BLaER1 (cell line): ENCODE measurements at regions not wholly inside any gene's neighbourhood (a gene's known extent, or its start where the extent isn't known, plus 50 kb on each side); places are given as distances from the start of the nearest gene placed in this dataset.
"Not testable (repeated sequence)": the region's sequence is repeated elsewhere in the genome, so short reads cannot be mapped to it uniquely, and the experiment has no call there.

Experiments
- H3K27ac ChIP-seq: shearing (Covaris generic); formaldehyde crosslinking; 2 replicates; pipeline ENCODE4 v1.8.1; 2022
- H3K27me3 ChIP-seq: shearing (Covaris generic); formaldehyde crosslinking; 2 replicates; pipeline ENCODE4 v1.8.1; 2022
- H3K36me3 ChIP-seq: shearing (Covaris generic); formaldehyde crosslinking; 2 replicates; pipeline ENCODE4 v1.8.1; 2022
- H3K4me1 ChIP-seq: shearing (Covaris generic); formaldehyde crosslinking; 2 replicates; pipeline ENCODE4 v1.8.1; 2022
- H3K4me2 ChIP-seq: shearing (Covaris generic); formaldehyde crosslinking; 2 replicates; pipeline ENCODE4 v1.8.1; 2022
- H3K4me3 ChIP-seq: shearing (Covaris generic); formaldehyde crosslinking; 2 replicates; pipeline ENCODE4 v1.8.1; 2022
- H3K9ac ChIP-seq: shearing (Covaris generic); formaldehyde crosslinking; 2 replicates; pipeline ENCODE4 v1.8.1; 2022
- H3K9me3 ChIP-seq: shearing (Covaris generic); formaldehyde crosslinking; 2 replicates; pipeline ENCODE4 v1.8.1; 2022
- H4K20me1 ChIP-seq: shearing (Covaris generic); formaldehyde crosslinking; 2 replicates; pipeline ENCODE4 v1.8.1; 2022
- Cebpa-rat ChIP-seq: shearing (Covaris generic); IDR thresholded peaks from 2 replicates; pipeline ENCODE4 v1.8.1; 2022

DNA sequence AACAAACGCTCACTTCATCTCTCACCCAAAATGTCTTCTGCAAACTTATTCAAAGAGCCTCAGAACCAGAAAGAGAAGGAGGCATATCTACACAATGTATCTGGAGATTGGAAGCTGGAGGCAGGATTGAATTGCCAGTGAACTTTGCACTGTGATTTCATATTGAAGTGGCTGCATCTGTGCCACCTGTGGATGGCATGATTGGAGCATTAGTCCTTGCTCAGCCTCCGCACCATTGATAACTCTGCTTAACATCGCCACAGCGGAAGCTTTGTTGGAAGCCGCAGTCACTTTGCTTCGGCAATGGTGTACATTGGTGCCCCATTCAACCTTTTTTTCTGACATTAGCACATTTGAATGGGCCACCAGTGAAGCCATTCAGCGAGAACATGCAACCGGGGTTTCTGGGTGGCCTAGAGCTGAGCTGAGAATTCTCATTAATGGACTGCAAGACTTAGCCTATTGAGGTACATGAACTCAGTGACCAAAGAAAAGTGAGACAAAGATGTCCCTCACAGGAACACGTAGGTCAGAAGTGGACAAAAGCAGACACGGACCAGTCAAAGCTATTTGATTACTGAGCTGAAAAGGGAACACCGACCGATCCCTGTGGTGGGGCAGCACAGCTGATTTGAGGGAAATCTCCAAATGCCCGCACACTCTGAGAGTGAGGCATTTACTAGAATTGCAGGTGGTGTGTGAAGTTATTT lies 130.4 kb downstream of the BRMS1L start:
- Histone ChIP-seq H3K9ac (no peak overlapping the region), H3K4me1 (no peaks in the 10 kb centered on the region), H3K36me3 (no peaks in the 10 kb centered on the region), H3K9me3 (no peaks in the 10 kb centered on the region), H4K20me1 (no peaks in the 10 kb centered on the region), H3K27ac (no peak overlapping the region), H3K27me3 (peaks cover 6% of the 10 kb centered on the region), H3K4me2 (no peak overlapping the region), H3K4me3 (no peak overlapping the region)
- no peak for TF ChIP-seq Cebpa-rat

DNA sequence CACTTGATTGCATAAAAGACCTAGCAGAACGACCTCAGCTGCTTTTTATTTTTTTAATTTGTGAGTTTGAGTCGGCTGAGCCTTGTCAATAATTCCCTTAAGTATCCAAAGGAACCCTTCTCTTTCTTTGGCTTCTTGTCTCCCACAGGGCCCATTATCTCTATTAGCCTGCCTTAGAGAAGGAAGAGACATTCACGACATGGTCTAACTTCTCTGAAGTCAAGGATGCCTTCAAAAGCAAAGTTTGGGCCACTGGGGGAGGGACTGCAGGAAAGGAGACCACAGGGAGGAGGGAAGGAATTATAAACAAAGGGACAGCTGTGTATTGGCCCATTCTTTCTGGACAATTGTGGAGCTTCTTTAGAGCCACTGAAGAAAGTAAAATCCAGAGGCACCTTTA lies 126.4 kb downstream of the BRMS1L start:
- Histone ChIP-seq H3K4me2 (no peak overlapping the region), H3K9me3 (0 out of 2 replicates have a peak, but pooled peaks cover 5% of the 10 kb centered on the region), H3K36me3 (no peaks in the 10 kb centered on the region), H3K4me1 (no peaks in the 10 kb centered on the region), H3K27ac (no peak overlapping the region), H3K9ac (no peak overlapping the region), H4K20me1 (no peaks in the 10 kb centered on the region), H3K4me3 (no peak overlapping the region), H3K27me3 (peaks cover 43% of the 10 kb centered on the region)
- TF ChIP-seq Cebpa-rat = no peak

DNA sequence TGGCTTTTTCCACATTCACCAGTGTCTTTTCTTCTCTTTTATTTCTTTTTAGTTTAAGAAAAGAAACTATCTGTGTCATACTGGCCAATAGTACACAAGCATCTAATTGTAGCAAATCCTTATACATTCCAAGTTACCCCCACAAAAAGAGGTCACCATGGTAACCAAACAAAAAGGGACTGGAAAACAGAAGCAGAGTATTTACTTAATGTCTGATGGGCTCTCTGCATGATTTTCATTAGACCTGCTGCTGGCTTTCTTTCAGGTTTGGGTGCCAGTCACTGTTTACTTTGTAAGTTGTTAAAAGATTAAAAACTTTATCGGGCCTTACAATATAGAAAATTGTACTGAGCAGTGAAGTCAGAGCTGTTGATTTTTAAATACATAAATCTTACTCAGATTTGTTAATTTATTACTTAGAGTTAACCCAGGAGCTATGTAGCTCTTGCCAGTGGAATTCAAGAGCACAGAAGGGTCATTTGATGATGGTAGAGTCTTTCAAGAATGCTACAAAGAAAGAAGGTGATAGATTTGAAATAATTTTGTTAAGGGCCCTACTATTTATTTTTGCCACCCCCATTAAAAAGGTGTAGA lies 123.9 kb downstream of the BRMS1L start:
- H3K4me1 ChIP-seq = no peaks in the 10 kb centered on the region
- no peak for TF ChIP-seq Cebpa-rat
- no peak overlapping the region for H3K9ac ChIP-seq
- H3K9me3 ChIP-seq = 0 out of 2 replicates have a peak, but pooled peaks cover 5% of the 10 kb centered on the region
- peaks cover 62% of the 10 kb centered on the region for H3K27me3 ChIP-seq
- no peak overlapping the region for H3K27ac ChIP-seq
- H3K4me3 ChIP-seq = no peak overlapping the region
- no peak overlapping the region for H3K4me2 ChIP-seq
- no peaks in the 10 kb centered on the region for H4K20me1 ChIP-seq
- H3K36me3 ChIP-seq = no peaks in the 10 kb centered on the region

DNA sequence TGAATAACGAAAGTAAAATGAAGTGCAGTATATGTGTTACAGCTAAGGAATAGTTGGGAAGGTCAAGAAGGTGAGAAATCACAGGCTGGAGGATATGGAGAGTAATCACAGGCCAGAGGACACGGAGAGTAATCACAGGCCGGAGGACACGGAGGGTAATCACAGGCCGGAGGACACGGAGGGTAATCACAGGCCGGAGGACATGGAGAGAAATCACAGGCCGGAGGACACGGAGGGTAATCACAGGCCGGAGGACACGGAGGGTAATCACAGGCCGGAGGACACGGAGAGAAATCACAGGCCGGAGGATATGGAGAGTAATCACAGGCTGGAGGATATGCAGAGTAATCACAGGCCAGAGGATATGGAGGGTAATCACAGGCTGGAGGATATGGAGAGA lies 121.8 kb downstream of the BRMS1L start:
- H3K4me1 ChIP-seq, H3K4me2 ChIP-seq, H3K9me3 ChIP-seq, H3K36me3 ChIP-seq, H3K9ac ChIP-seq, H4K20me1 ChIP-seq, H3K4me3 ChIP-seq, H3K27ac ChIP-seq: not testable (repeated sequence)
- peaks cover 62% of the 10 kb centered on the region for H3K27me3 ChIP-seq

DNA sequence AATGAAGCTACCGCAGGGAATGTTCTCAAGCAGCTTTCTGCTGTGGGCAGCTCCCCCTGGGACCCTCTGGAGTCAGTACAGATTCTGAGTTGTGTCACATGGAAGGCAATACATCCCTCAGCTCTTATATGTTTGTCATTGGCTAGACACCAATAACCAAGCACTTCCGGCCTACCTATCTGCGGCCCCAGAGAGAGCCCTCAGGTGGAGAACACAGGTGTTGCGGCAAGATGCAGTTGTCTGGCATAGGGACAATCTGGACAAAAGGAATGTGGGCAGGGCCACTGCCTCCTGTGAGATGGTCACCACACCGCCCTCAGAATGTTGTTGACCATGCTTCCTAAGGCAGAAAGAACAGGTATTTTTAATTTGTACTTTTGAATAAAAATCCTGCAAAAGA lies 118.7 kb downstream of the BRMS1L start:
- no peaks in the 10 kb centered on the region for H3K36me3 ChIP-seq
- H3K4me2 ChIP-seq = no peak overlapping the region
- TF ChIP-seq Cebpa-rat = no peak

DNA sequence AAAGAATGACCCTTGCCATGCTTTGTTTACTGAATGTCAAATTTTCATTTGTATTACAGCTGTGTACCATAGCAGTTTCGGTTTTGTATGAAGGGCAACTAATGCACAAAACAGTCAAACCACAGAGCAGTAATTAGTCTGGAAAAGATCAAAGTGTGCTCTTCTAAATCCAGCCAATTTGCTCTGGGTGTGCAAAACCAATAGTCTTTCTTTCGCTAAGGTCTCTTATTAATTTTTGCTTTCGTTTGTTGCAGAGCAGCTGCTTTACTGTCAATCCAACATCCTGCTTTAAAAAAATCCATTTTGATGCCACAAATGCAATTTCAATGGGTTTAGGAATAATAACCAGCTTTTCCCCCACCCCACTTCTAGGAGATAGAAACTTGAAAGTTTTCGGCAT lies 114.2 kb downstream of the BRMS1L start:
- Histone ChIP-seq H3K4me2 (peak overlapping the region; percentile 39), H4K20me1 (no peaks in the 10 kb centered on the region), H3K4me3 (no peak overlapping the region), H3K27me3 (no peaks in the 10 kb centered on the region), H3K4me1 (peaks cover 8% of the 10 kb centered on the region; the same call in 1 of the 2 replicates), H3K27ac (no peak overlapping the region), H3K9ac (no peak overlapping the region), H3K36me3 (no peaks in the 10 kb centered on the region), H3K9me3 (no peaks in the 10 kb centered on the region)
- no peak for TF ChIP-seq Cebpa-rat

More for the DNA sequence above, 118.7 kb downstream of the BRMS1L start:
- Histone ChIP-seq H3K4me3 (no peak overlapping the region), H4K20me1 (no peaks in the 10 kb centered on the region), H3K4me1 (peaks cover 7% of the 10 kb centered on the region; the same call in 1 of the 2 replicates), H3K27ac (no peak overlapping the region), H3K9me3 (0 out of 2 replicates have a peak, but pooled peaks cover 5% of the 10 kb centered on the region), H3K9ac (no peak overlapping the region), H3K27me3 (peaks cover 39% of the 10 kb centered on the region)

DNA sequence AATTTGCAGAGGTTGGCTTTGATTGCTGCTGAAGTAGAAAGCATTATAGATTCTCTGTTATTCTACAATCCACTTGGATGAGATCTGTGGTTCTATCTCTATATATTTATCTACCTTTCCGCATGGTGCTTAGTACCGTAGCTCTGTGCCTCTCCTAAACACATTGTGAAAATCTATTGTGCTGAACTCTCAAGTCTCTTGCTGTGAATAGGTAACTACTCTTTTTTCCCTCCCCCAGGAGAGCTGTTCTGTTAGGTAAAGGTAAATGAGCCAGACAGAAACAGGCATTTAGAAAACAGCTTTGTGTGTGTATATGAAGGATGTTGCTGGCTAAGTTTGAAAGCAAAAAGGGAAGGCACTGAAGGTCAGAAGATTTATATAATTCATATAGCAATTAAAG lies 112.6 kb downstream of the BRMS1L start:
- Histone ChIP-seq H3K4me1 (peaks cover 8% of the 10 kb centered on the region; the same call in 1 of the 2 replicates), H4K20me1 (no peaks in the 10 kb centered on the region), H3K4me3 (no peak overlapping the region), H3K9me3 (no peaks in the 10 kb centered on the region), H3K9ac (no peak overlapping the region), H3K36me3 (no peaks in the 10 kb centered on the region), H3K27me3 (no peaks in the 10 kb centered on the region), H3K27ac (no peak overlapping the region), H3K4me2 (no peak overlapping the region)
- TF ChIP-seq Cebpa-rat = no peak

DNA sequence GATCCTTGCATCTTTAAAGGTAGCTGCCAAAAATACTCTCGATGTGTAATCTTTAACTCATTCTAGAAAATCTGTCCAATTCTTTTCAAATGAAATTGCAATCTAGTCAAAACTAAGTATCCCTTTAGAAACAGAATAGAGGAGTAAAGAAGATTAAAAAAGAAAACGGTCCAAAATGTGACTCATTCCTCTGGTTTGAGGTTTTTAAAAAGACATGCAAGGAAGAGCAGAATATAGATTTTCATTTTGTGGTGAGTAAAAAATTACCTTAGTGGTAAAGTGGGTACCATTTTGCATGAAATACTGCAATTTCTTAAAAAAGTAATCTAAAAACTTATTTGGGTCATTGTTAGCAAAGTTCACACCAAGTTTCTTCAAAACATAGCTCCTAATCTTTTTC lies 108.4 kb downstream of the BRMS1L start:
- TF ChIP-seq Cebpa-rat = no peak
- Histone ChIP-seq H3K4me3 (no peak overlapping the region), H3K9ac (no peak overlapping the region), H3K4me2 (no peak overlapping the region), H4K20me1 (no peaks in the 10 kb centered on the region), H3K4me1 (peaks cover 8% of the 10 kb centered on the region), H3K27ac (no peak overlapping the region), H3K36me3 (no peaks in the 10 kb centered on the region), H3K27me3 (no peaks in the 10 kb centered on the region), H3K9me3 (no peaks in the 10 kb centered on the region)

DNA sequence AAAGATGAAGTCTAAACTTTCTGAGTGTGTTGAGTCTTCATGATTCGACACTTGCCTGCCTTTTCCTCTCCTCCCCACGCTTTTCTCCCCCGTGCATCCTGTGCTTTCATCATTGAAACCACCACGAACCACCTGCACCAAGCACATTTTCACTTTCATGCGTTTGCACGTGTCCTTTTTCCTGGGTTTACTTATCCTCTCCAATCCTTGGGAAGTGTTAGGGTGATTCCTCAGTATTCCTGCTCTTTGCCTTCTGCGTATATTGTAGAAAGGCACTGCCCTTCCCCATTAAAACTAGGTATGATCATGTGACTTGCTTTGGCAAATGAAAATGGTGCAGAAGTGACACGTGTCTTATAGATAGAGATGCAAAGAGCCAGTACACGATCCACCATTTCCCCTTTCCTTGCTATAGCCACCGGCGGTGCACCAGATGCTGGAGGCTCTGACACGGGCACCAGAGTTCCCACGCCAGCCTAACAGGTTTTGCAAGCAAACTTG lies 106.6 kb downstream of the BRMS1L start:
- no peak for TF ChIP-seq Cebpa-rat
- no peak overlapping the region for H3K27ac ChIP-seq
- H3K4me3 ChIP-seq = no peak overlapping the region
- peaks cover 8% of the 10 kb centered on the region for H3K4me1 ChIP-seq
- no peaks in the 10 kb centered on the region for H3K36me3 ChIP-seq
- no peaks in the 10 kb centered on the region for H3K9me3 ChIP-seq
- H3K9ac ChIP-seq = no peak overlapping the region
- peak overlapping the region; percentile 44 for H3K4me2 ChIP-seq
- H4K20me1 ChIP-seq = no peaks in the 10 kb centered on the region
- H3K27me3 ChIP-seq = no peaks in the 10 kb centered on the region

DNA sequence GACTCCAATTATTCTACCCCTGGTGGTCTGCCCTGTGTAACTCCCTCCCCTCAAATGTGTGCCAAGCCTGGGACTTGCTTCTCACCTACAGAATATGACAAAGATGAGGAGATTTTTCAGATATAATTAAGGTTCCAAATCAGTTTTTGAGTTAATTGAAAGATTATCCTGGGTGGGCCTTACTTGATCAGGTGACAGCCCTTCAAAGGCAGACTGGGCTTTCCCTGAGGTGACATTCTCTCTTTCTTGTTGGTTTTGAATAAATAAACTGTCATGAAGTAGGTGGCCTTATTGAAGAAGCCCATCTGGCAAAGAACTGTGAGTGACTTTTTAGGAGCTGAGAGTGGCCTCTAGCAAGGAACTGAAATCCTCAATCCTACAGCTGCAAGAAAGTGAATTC lies 106.0 kb downstream of the BRMS1L start:
- peaks cover 8% of the 10 kb centered on the region for H3K4me1 ChIP-seq
- H3K9me3 ChIP-seq = no peaks in the 10 kb centered on the region
- H3K4me3 ChIP-seq = no peak overlapping the region
- H4K20me1 ChIP-seq = no peaks in the 10 kb centered on the region
- H3K9ac ChIP-seq = no peak overlapping the region
- no peaks in the 10 kb centered on the region for H3K36me3 ChIP-seq
- H3K27ac ChIP-seq = no peak overlapping the region
- H3K27me3 ChIP-seq = no peaks in the 10 kb centered on the region
- TF ChIP-seq Cebpa-rat = no peak
- peak overlapping the region; percentile 44 for H3K4me2 ChIP-seq
